MM.1S (cell line): ENCODE measurements at regions not wholly inside any gene's neighbourhood (a gene's known extent, or its start where the extent isn't known, plus 50 kb on each side); places are given as distances from the start of the nearest gene placed in this dataset.

Source experiments
- CTCF ChIP-seq: fragments of 300-600 bp; sonication (generic); IDR thresholded peaks from 2 replicates; pipeline ENCODE4 v1.5.1; 2016; ENCODE audit warnings: antibody characterized with exemption, low read length, mixed read lengths
- EZH2 ChIP-seq: fragments of 300-600 bp; sonication (generic); optimal IDR thresholded peaks from 2 replicates; pipeline ENCODE3; 2017; ENCODE audit warnings: low read depth, mild to moderate bottlenecking, antibody characterized with exemption, low read length, mixed read lengths

GRCh38 chr1:224802617-224803016 lies 126.9 kb upstream of the DNAH14 start:
- TF ChIP-seq EZH2 = no peak
- no peak for TF ChIP-seq CTCF
